SH-SY5Y (cell line): ENCODE measurements at regions not wholly inside any gene's neighbourhood (a gene's known extent, or its start where the extent isn't known, plus 50 kb on each side); places are given as distances from the start of the nearest gene placed in this dataset.

Experiments used
- GATA2 ChIP-seq: IDR thresholded peaks from 2 replicates; pipeline ENCODE4 v1.6.1; 2011; ENCODE audit warnings: mild to moderate bottlenecking, low read depth, low read length
- GATA3 ChIP-seq: IDR thresholded peaks from 2 replicates; pipeline ENCODE4 v1.6.1; 2011; ENCODE audit warnings: low read depth, mild to moderate bottlenecking, low read length, moderate library complexity

DNA sequence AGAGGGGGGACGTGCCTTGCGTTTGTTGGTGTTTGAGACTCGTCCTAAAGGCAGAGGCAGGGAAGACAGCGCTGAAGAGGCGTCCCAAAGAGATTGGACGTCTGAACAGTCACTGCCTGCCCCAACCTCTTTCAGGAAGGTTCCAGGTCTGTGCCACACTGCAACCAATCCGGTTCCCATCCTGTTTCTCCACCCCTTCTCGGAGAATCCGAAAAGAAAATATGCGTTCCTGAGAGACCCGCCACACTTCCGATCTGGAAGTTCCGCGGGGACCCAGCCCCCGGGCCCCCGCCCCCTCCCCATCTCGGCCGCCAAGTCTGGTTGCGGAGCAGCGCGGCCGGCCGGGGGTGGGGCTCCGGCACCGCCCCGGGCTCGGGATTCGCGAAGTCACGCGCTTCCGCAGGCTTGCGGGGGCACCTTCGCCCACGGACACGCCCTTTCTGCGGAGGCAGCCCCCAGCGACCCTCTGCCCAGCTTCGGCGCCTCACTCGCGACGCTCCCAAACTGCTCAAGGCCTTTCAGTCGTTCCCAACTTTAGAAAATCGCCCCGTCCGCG is 124.5 kb upstream of the DPYD start:
- no peak for TF ChIP-seq GATA2
- TF ChIP-seq GATA3 = no peak
